Stromal cell of bone marrow (primary cell): ENCODE measurements at regions not wholly inside any gene's neighbourhood (a gene's known extent, or its start where the extent isn't known, plus 50 kb on each side); places are given as distances from the start of the nearest gene placed in this dataset.

ENCODE experiments used
- DNase-seq: peaks from one replicate; pipeline ENCODE4 v3.0.0-alpha.2; 2012; ENCODE audit warnings: low read depth

GRCh38 chr9:15113288-15113687 is 193.7 kb downstream of the TTC39B start:
- DNase-seq, result no peak

GRCh38 chr9:15111071-15111470 is 195.9 kb downstream of the TTC39B start:
- no peak for DNase-seq

GRCh38 chr9:15104826-15105420 is 194.7 kb upstream of the FREM1 start:
- DNase-seq, result peak; percentile 14

- DNase-seq, result no peak
Observed at GRCh38 chr9:15103290-15103689, 193.1 kb upstream of the FREM1 start.

GRCh38 chr9:15101095-15101494 is 190.9 kb upstream of the FREM1 start:
- DNase-seq, result no peak

- DNase-seq, result no peak
Observed at GRCh38 chr9:15100571-15100970, 190.3 kb upstream of the FREM1 start.

GRCh38 chr9:15096972-15097371 is 186.7 kb upstream of the FREM1 start:
- DNase-seq, result no peak

GRCh38 chr9:15086778-15087324 is 176.6 kb upstream of the FREM1 start:
- peak; percentile 3 for DNase-seq

GRCh38 chr9:15086156-15086763 is 176.0 kb upstream of the FREM1 start:
- no peak for DNase-seq

GRCh38 chr9:15081021-15081753 is 171.0 kb upstream of the FREM1 start:
- DNase-seq, result no peak

GRCh38 chr9:15080401-15080800 is 170.2 kb upstream of the FREM1 start:
- no peak for DNase-seq

- DNase-seq, result no peak
Observed at GRCh38 chr9:15079989-15080388, 169.8 kb upstream of the FREM1 start.

- DNase-seq, result no peak
Observed at GRCh38 chr9:15077946-15078729, 167.9 kb upstream of the FREM1 start.

- no peak for DNase-seq
Observed at GRCh38 chr9:15073620-15074019, 163.4 kb upstream of the FREM1 start.

GRCh38 chr9:15070716-15071115 is 160.5 kb upstream of the FREM1 start:
- no peak for DNase-seq

GRCh38 chr9:15069106-15069505 is 158.9 kb upstream of the FREM1 start:
- no peak for DNase-seq

GRCh38 chr9:15068261-15068660 is 158.0 kb upstream of the FREM1 start:
- no peak for DNase-seq

GRCh38 chr9:15059003-15059402 is 148.8 kb upstream of the FREM1 start:
- DNase-seq, result no peak

- no peak for DNase-seq
Observed at GRCh38 chr9:15058236-15058635, 148.0 kb upstream of the FREM1 start.

- peak; percentile 1 for DNase-seq
Observed at GRCh38 chr9:15055284-15055683, 145.1 kb upstream of the FREM1 start.

- no peak for DNase-seq
Observed at GRCh38 chr9:15048772-15049171, 138.5 kb upstream of the FREM1 start.

GRCh38 chr9:15047028-15047551 is 136.9 kb upstream of the FREM1 start:
- DNase-seq, result no peak
